Loucy (cell line): ENCODE measurements at regions not wholly inside any gene's neighbourhood (a gene's known extent, or its start where the extent isn't known, plus 50 kb on each side); places are given as distances from the start of the nearest gene placed in this dataset.

Experiments
- CTCF ChIP-seq: fragments of 200-600 bp; sonication (generic); conservative IDR thresholded peaks from 2 replicates; pipeline ENCODE4 v1.5.1; 2014; ENCODE audit warnings: mild to moderate bottlenecking, antibody characterized with exemption, low read length
- EZH2phosphoT487 ChIP-seq: fragments of 200-600 bp; IDR thresholded peaks from 2 replicates; pipeline ENCODE4 v1.6.1; 2018; ENCODE audit warnings: antibody characterized with exemption, mild to moderate bottlenecking, moderate library complexity, borderline replicate concordance

GRCh38 chr11:70812472-70812871, 414.1 kb downstream of the CTTN start:
- no peak for TF ChIP-seq EZH2phosphoT487
- no peak for TF ChIP-seq CTCF
